Liver (tissue), 8 donors: ENCODE measurements at regions not wholly inside any gene's neighbourhood (a gene's known extent, or its start where the extent isn't known, plus 50 kb on each side); places are given as distances from the start of the nearest gene placed in this dataset.

ENCODE experiments used
- DNase-seq: peaks from one replicate; pipeline ENCODE4 v3.0.0-alpha.2; 2017; ENCODE audit warnings: low spot score
- H3K27ac ChIP-seq, 2 donors: one replicate each; pipeline ENCODE4 v1.7.0; 2013; ENCODE audit warnings: inconsistent platforms in 2 of 2, low read length in 2 of 2, control low read depth in 1 of 2, low read depth in 1 of 2, mild to moderate bottlenecking in 1 of 2
- H3K27me3 ChIP-seq, 4 donors: one replicate each; pipeline versions ENCODE4 v1.6.1 to v1.7.0; 2013; ENCODE audit warnings: low read length in 3 of 4, inconsistent platforms in 1 of 4, mild to moderate bottlenecking in 1 of 4, moderate library complexity in 1 of 4; ENCODE audit not compliant: control insufficient read depth in 4 of 4, insufficient read depth in 4 of 4
- H3K36me3 ChIP-seq, 4 donors: one replicate each; pipeline versions ENCODE4 v1.6.1 to v1.7.0; 2013; ENCODE audit warnings: low read length in 3 of 4, mild to moderate bottlenecking in 3 of 4, low read depth in 1 of 4, moderate library complexity in 1 of 4; ENCODE audit not compliant: control insufficient read depth in 4 of 4, insufficient read depth in 3 of 4
- H3K4me1 ChIP-seq, 4 donors: one replicate each; pipeline versions ENCODE4 v1.6.1 to v1.7.0; 2013; ENCODE audit warnings: low read length in 3 of 4, mild to moderate bottlenecking in 3 of 4, moderate library complexity in 1 of 4; ENCODE audit not compliant: control insufficient read depth in 4 of 4, insufficient read depth in 4 of 4
- H3K4me3 ChIP-seq, 3 donors: one replicate each; pipeline versions ENCODE4 v1.6.1 to v1.7.0; 2013; ENCODE audit warnings: low read length in 3 of 3, control low read depth in 1 of 3, low read depth in 1 of 3, mild to moderate bottlenecking in 1 of 3
- H3K9ac ChIP-seq, 2 donors: one replicate each; pipeline ENCODE4 v1.7.0; 2013; ENCODE audit warnings: low read length in 2 of 2, mild to moderate bottlenecking in 2 of 2, moderate library complexity in 2 of 2, control low read depth in 1 of 2, low read depth in 1 of 2
- H3K9me3 ChIP-seq, 4 donors: one replicate each; pipeline versions ENCODE4 v1.6.1 to v1.7.0; 2013; ENCODE audit warnings: low read length in 3 of 4; ENCODE audit not compliant: control insufficient read depth in 4 of 4
- ATF3 ChIP-seq: IDR thresholded peaks from 2 replicates; pipeline ENCODE4 v1.6.1; 2016; ENCODE audit warnings: antibody characterized with exemption
- CTCF ChIP-seq: fragments of 150-350 bp; IDR thresholded peaks from 2 replicates; pipeline ENCODE4 v1.5.1; 2017; ENCODE audit warnings: improper control_type of control experiment, low read depth, low read length; ENCODE audit not compliant: missing input control
- EGR1 ChIP-seq, 2 donors: IDR thresholded peaks; 2 replicates each; pipeline ENCODE4 v1.6.1; 2016 to 2018; ENCODE audit warnings: antibody characterized with exemption in 2 of 2, low read depth in 2 of 2
- FOXA1 ChIP-seq: IDR thresholded peaks from 2 replicates; pipeline ENCODE4 v1.6.1; 2016; ENCODE audit warnings: antibody characterized with exemption
- FOXA2 ChIP-seq: IDR thresholded peaks from 2 replicates; pipeline ENCODE4 v1.6.1; 2016; ENCODE audit warnings: antibody characterized with exemption
- GABPA ChIP-seq, 2 donors: IDR thresholded peaks in 1 of 2; conservative IDR thresholded peaks in 1 of 2; 2 replicates each; pipeline ENCODE4 v1.6.1; 2016; ENCODE audit warnings: antibody characterized with exemption in 2 of 2, mild to moderate bottlenecking in 1 of 2, moderate library complexity in 1 of 2
- HNF4A ChIP-seq, 2 donors: conservative IDR thresholded peaks; 2 replicates each; pipeline ENCODE4 v1.6.1; 2016; ENCODE audit warnings: antibody characterized with exemption in 2 of 2, mild to moderate bottlenecking in 2 of 2
- JUND ChIP-seq, 2 donors: IDR thresholded peaks; 2 replicates each; pipeline ENCODE4 v1.6.1; 2016; ENCODE audit warnings: antibody characterized with exemption in 2 of 2
- MAX ChIP-seq: IDR thresholded peaks from 2 replicates; pipeline ENCODE4 v1.6.1; 2016; ENCODE audit warnings: antibody characterized with exemption
- NR2F2 ChIP-seq: IDR thresholded peaks from 2 replicates; pipeline ENCODE4 v1.6.1; 2016; ENCODE audit warnings: antibody characterized with exemption
- RAD21 ChIP-seq, 2 donors: IDR thresholded peaks; 2 replicates each; pipeline ENCODE4 v1.6.1; 2016; ENCODE audit warnings: antibody characterized with exemption in 2 of 2, mild to moderate bottlenecking in 2 of 2
- REST ChIP-seq: IDR thresholded peaks from 2 replicates; pipeline ENCODE4 v1.6.1; 2016; ENCODE audit warnings: antibody characterized with exemption, mild to moderate bottlenecking
- RXRA ChIP-seq, 2 donors: IDR thresholded peaks; 2 replicates each; pipeline ENCODE4 v1.6.1; 2017 to 2018; ENCODE audit warnings: antibody characterized with exemption in 2 of 2, mild to moderate bottlenecking in 1 of 2
- SP1 ChIP-seq: IDR thresholded peaks from 2 replicates; pipeline ENCODE4 v1.6.1; 2018; ENCODE audit warnings: antibody characterized with exemption, mild to moderate bottlenecking
- TAF1 ChIP-seq: conservative IDR thresholded peaks from 2 replicates; pipeline ENCODE4 v1.6.1; 2016; ENCODE audit warnings: antibody characterized with exemption, mild to moderate bottlenecking
- YY1 ChIP-seq: IDR thresholded peaks from 2 replicates; pipeline ENCODE4 v1.6.1; 2016; ENCODE audit warnings: antibody characterized with exemption, mild to moderate bottlenecking
- ZBTB33 ChIP-seq: IDR thresholded peaks from 2 replicates; pipeline ENCODE4 v1.6.1; 2016; ENCODE audit warnings: antibody characterized with exemption
- WGBS: extraction: QIAGEN DNeasy Blood & Tissue Kit; methylation state at CpG from one replicate; pipeline ENCODE4 v1.1.7; 2013; 5-methylcytosine and 5-hydroxymethylcytosine counted together
- donor health status: healthy.
- donor health status: healthy.
- donor health status: healthy.
- donor health status: healthy.
- donor health status: healthy.

- Histone ChIP-seq H3K4me1 (no peaks in the 10 kb centered on the region), H3K27me3 (no peaks in the 10 kb centered on the region), H3K9me3 (no peaks in the 10 kb centered on the region), H3K36me3 (no peaks in the 10 kb centered on the region), H3K4me3 (no peak overlapping the region), H3K9ac (no peak overlapping the region), H3K27ac (no peak overlapping the region)
- no peak for DNase-seq
- 95% methylated on average over 5 of the region's 5 CpGs for WGBS
- no peak for TF ChIP-seq ATF3
- no peak for TF ChIP-seq CTCF
- TF ChIP-seq RAD21 (IDR thresholded peaks at IDR 0.05) = no peak
- TF ChIP-seq RXRA (IDR thresholded peaks at IDR 0.05) = no peak
- TF ChIP-seq SP1 = no peak
- TF ChIP-seq ZBTB33 = no peak
- TF ChIP-seq JUND (IDR thresholded peaks at IDR 0.05) = no peak
- TF ChIP-seq EGR1 (IDR thresholded peaks at IDR 0.05; ENCODE audit: low read depth in 2 of 2) = no peak
- TF ChIP-seq HNF4A (conservative IDR thresholded peaks at IDR 0.05) = no peak
- TF ChIP-seq REST = no peak
- TF ChIP-seq GABPA (IDR thresholded peaks at IDR 0.05 in 1 of 2, conservative IDR thresholded peaks at IDR 0.05 in 1 of 2) = no peak
- no peak for TF ChIP-seq FOXA2
- TF ChIP-seq NR2F2 = no peak
- no peak for TF ChIP-seq FOXA1
- TF ChIP-seq TAF1 = no peak
Observed at GRCh38 chrX:42414057-42414456, 363.9 kb downstream of the PPP1R2C start.

- Histone ChIP-seq H3K4me3 (no peak overlapping the region), H3K9me3 (peaks cover 0 to 3% (median 0%) of the 10 kb centered on the region in 4 donors), H3K9ac (no peak overlapping the region), H3K27ac (no peak overlapping the region), H3K36me3 (no peaks in the 10 kb centered on the region), H3K4me1 (no peaks in the 10 kb centered on the region), H3K27me3 (no peaks in the 10 kb centered on the region)
- no peak for DNase-seq
- 75% methylated on average over 2 of the region's 2 CpGs for WGBS
- TF ChIP-seq FOXA2 (no peak), CTCF (no peak), HNF4A (conservative IDR thresholded peaks at IDR 0.05) (no peak), RAD21 (IDR thresholded peaks at IDR 0.05) (no peak), YY1 (no peak), REST (no peak), NR2F2 (no peak), SP1 (no peak), MAX (no peak), FOXA1 (no peak), ATF3 (no peak)
Observed at GRCh38 chrX:42399632-42400024, 378.3 kb downstream of the PPP1R2C start.
